H9 (cell line): ENCODE measurements at regions not wholly inside any gene's neighbourhood (a gene's known extent, or its start where the extent isn't known, plus 50 kb on each side); places are given as distances from the start of the nearest gene placed in this dataset.

Experiments
- DNase-seq: peaks from one replicate; pipeline ENCODE4 v3.0.0-alpha.2; 2017
- H2AFZ ChIP-seq: one replicate; pipeline ENCODE4 v1.6.1; 2013; ENCODE audit warnings: mild to moderate bottlenecking, low read length, control low read depth, moderate library complexity
- H2AK5ac ChIP-seq: 2 replicates; pipeline ENCODE4 v1.6.1; 2013; ENCODE audit warnings: low read length, control low read depth, mixed read lengths; ENCODE audit not compliant: insufficient read length
- H2BK120ac ChIP-seq: one replicate; pipeline ENCODE4 v1.6.1; 2013; ENCODE audit warnings: low read depth, mild to moderate bottlenecking, low read length, control low read depth, inconsistent platforms; ENCODE audit not compliant: poor library complexity, severe bottlenecking
- H2BK12ac ChIP-seq: 2 replicates; pipeline ENCODE4 v1.6.1; 2013; ENCODE audit warnings: low read length, control low read depth, mixed read lengths, low read depth; ENCODE audit not compliant: insufficient read length
- H2BK15ac ChIP-seq: 2 replicates; pipeline ENCODE4 v1.6.1; 2013; ENCODE audit warnings: low read depth, low read length, control low read depth
- H2BK20ac ChIP-seq: one replicate; pipeline ENCODE4 v1.6.1; 2013; ENCODE audit warnings: low read depth, mild to moderate bottlenecking, low read length, control low read depth, inconsistent platforms; ENCODE audit not compliant: poor library complexity, severe bottlenecking
- H2BK5ac ChIP-seq: 2 replicates; pipeline ENCODE4 v1.6.1; 2013; ENCODE audit warnings: low read length, control low read depth, mixed read lengths; ENCODE audit not compliant: insufficient read length
- H3K14ac ChIP-seq: 2 replicates; pipeline ENCODE4 v1.6.1; 2013; ENCODE audit warnings: low read length, control low read depth; ENCODE audit not compliant: insufficient read depth
- H3K18ac ChIP-seq: 2 replicates; pipeline ENCODE4 v1.6.1; 2013; ENCODE audit warnings: low read depth, mild to moderate bottlenecking, mixed read lengths, low read length, control low read depth; ENCODE audit not compliant: insufficient read length
- H3K23ac ChIP-seq: 2 replicates; pipeline ENCODE4 v1.6.1; 2013; ENCODE audit warnings: low read length, control low read depth, mixed read lengths, low read depth; ENCODE audit not compliant: insufficient read length
- H3K23me2 ChIP-seq: 2 replicates; pipeline ENCODE4 v1.6.1; 2013; ENCODE audit warnings: low read depth, mild to moderate bottlenecking, mixed read lengths, low read length, control low read depth; ENCODE audit not compliant: insufficient read length, poor library complexity, severe bottlenecking
- H3K27ac ChIP-seq: 2 replicates; pipeline ENCODE4 v1.5.1; 2013; ENCODE audit warnings: low read length, control low read depth, mixed read lengths, low read depth; ENCODE audit not compliant: insufficient read length
- H3K27me3 ChIP-seq: 2 replicates; pipeline ENCODE4 v1.6.1; 2013; ENCODE audit warnings: low read length, control low read depth, inconsistent platforms; ENCODE audit not compliant: insufficient read depth
- H3K4ac ChIP-seq: 2 replicates; pipeline ENCODE4 v1.6.1; 2013; ENCODE audit warnings: low read depth, mild to moderate bottlenecking, control low read depth, inconsistent platforms, low read length, moderate library complexity
- H3K4me1 ChIP-seq: 2 replicates; pipeline ENCODE4 v1.6.1; 2013; ENCODE audit warnings: low read length, control low read depth, inconsistent platforms; ENCODE audit not compliant: insufficient read depth
- H3K4me2 ChIP-seq: 2 replicates; pipeline ENCODE4 v1.6.1; 2013; ENCODE audit warnings: low read length, control low read depth, mixed read lengths; ENCODE audit not compliant: insufficient read length, insufficient read depth
- H3K56ac ChIP-seq: 2 replicates; pipeline ENCODE4 v1.6.1; 2013; ENCODE audit warnings: low read depth, mild to moderate bottlenecking, mixed read lengths, low read length, control low read depth; ENCODE audit not compliant: insufficient read length
- H3K79me1 ChIP-seq: 2 replicates; pipeline ENCODE4 v1.6.1; 2013; ENCODE audit warnings: low read depth, mild to moderate bottlenecking, moderate library complexity, low read length, control low read depth, inconsistent platforms; ENCODE audit not compliant: insufficient read depth, poor library complexity, severe bottlenecking
- H3K79me2 ChIP-seq: 2 replicates; pipeline ENCODE4 v1.6.1; 2013; ENCODE audit warnings: low read length, control low read depth, inconsistent platforms; ENCODE audit not compliant: insufficient read depth
- H3K9ac ChIP-seq: 2 replicates; pipeline ENCODE4 v1.6.1; 2013; ENCODE audit warnings: low read length, control low read depth, mixed read lengths; ENCODE audit not compliant: insufficient read length; ENCODE audit errors: extremely low read depth
- H3K9me3 ChIP-seq: one replicate; pipeline ENCODE4 v1.6.1; 2013; ENCODE audit warnings: low read depth, low read length, inconsistent platforms; ENCODE audit not compliant: control insufficient read depth
- H3T11ph ChIP-seq: one replicate; pipeline ENCODE4 v1.6.1; 2013; ENCODE audit warnings: mild to moderate bottlenecking, low read length, control low read depth, inconsistent platforms
- H4K20me1 ChIP-seq: one replicate; pipeline ENCODE4 v1.6.1; 2013; ENCODE audit not compliant: control insufficient read depth, insufficient read length, insufficient read depth
- H4K5ac ChIP-seq: 2 replicates; pipeline ENCODE4 v1.6.1; 2013; ENCODE audit warnings: low read depth, mild to moderate bottlenecking, mixed read lengths, low read length, control low read depth; ENCODE audit not compliant: insufficient read length
- H4K8ac ChIP-seq: replicated peaks from 2 replicates; pipeline ENCODE4 v1.6.1; 2013; ENCODE audit warnings: low read length, control low read depth, mixed read lengths, low read depth; ENCODE audit not compliant: insufficient read length
- H4K91ac ChIP-seq: 2 replicates; pipeline ENCODE4 v1.6.1; 2013; ENCODE audit warnings: low read depth, mild to moderate bottlenecking, moderate library complexity, mixed read lengths, low read length, control low read depth; ENCODE audit not compliant: insufficient read length
- H3K27ac Mint-ChIP-seq, 3 experiments: 2 replicates in 2 of 3; 3 replicates in 1 of 3; pipeline ENCODE4 v1.8.0; 2020 to 2021; ENCODE audit warnings: mixed read lengths in 3 of 3, mild to moderate bottlenecking in 1 of 3, moderate library complexity in 1 of 3
- H3K27me3 Mint-ChIP-seq: 2 replicates; pipeline ENCODE4 v1.8.0; 2021; ENCODE audit warnings: low read depth, mild to moderate bottlenecking, moderate library complexity, mixed read lengths
- H3K36me3 Mint-ChIP-seq, 3 experiments: 2 replicates in 2 of 3; 3 replicates in 1 of 3; pipeline ENCODE4 v1.8.0; 2020 to 2021; ENCODE audit warnings: low read depth in 3 of 3, mixed read lengths in 3 of 3; ENCODE audit not compliant: insufficient read depth in 1 of 3
- H3K4me1 Mint-ChIP-seq, 2 experiments: 2 replicates each; pipeline ENCODE4 v1.8.0; 2020; ENCODE audit warnings: mixed read lengths in 2 of 2
- H3K4me3 Mint-ChIP-seq, 2 experiments: 2 replicates in 1 of 2; 3 replicates in 1 of 2; pipeline ENCODE4 v1.8.0; 2020 to 2021; ENCODE audit warnings: mild to moderate bottlenecking in 2 of 2, mixed read lengths in 2 of 2, moderate library complexity in 1 of 2
- H3K9me3 Mint-ChIP-seq, 2 experiments: 2 replicates in 1 of 2; 3 replicates in 1 of 2; pipeline ENCODE4 v1.8.0; 2020; ENCODE audit warnings: mild to moderate bottlenecking in 2 of 2, mixed read lengths in 2 of 2, moderate library complexity in 1 of 2
- CTCF ChIP-seq: fragments of 200-600 bp; sonication (generic); conservative IDR thresholded peaks from 3 replicates; pipeline ENCODE4 v1.8.0; 2021; ENCODE audit warnings: antibody characterized with exemption, mild to moderate bottlenecking
- WGBS: extraction: QIAGEN DNeasy Blood & Tissue Kit; methylation state at CpG from one replicate; pipeline ENCODE4 v1.1.7; 2013; ENCODE audit warnings: missing lambda C conversion rate, low lambda C conversion rate, mixed read lengths; ENCODE audit not compliant: insufficient read length; ENCODE audit errors: extremely low coverage; 5-methylcytosine and 5-hydroxymethylcytosine counted together

GRCh38 chr4:119810001-119810400 lies 181.4 kb upstream of the PDE5A start:
- Histone ChIP-seq H4K8ac (no peak overlapping the region), H3K23ac (no peak overlapping the region), H4K20me1 (no peaks in the 10 kb centered on the region), H2BK15ac (no peak overlapping the region), H3K4me1 (peaks cover 2% of the 10 kb centered on the region; the same call in 1 of the 2 replicates), H2AK5ac (no peak overlapping the region), H4K5ac (no peak overlapping the region), H3K9ac (no peak overlapping the region), H3K27me3 (no peaks in the 10 kb centered on the region), H4K91ac (no peak overlapping the region), H2AFZ (no peak overlapping the region), H3K79me2 (no peaks in the 10 kb centered on the region), H2BK5ac (no peak overlapping the region), H3K4ac (no peak overlapping the region), H3K23me2 (no peaks in the 10 kb centered on the region), H3K14ac (no peak overlapping the region), H3K56ac (no peak overlapping the region), H3K4me2 (no peak overlapping the region), H3K79me1 (no peaks in the 10 kb centered on the region), H3T11ph (no peak overlapping the region), H2BK20ac (no peak overlapping the region), H3K9me3 (no peaks in the 10 kb centered on the region), H2BK120ac (no peak overlapping the region), H3K27ac (no peak overlapping the region), H2BK12ac (no peak overlapping the region), H3K18ac (no peak overlapping the region)
- no peak for TF ChIP-seq CTCF
- H3K27ac Mint-ChIP-seq = no peak overlapping the region
- no peaks in the 10 kb centered on the region; the same call in 1 of the 2 replicates for H3K27me3 Mint-ChIP-seq
- DNase-seq = no peak
- no CpG with 5 or more reads among the region's 1 CpG for WGBS
- no peak overlapping the region for H3K4me3 Mint-ChIP-seq
- H3K36me3 Mint-ChIP-seq = no peaks in the 10 kb centered on the region
- H3K4me1 Mint-ChIP-seq = peaks cover 3 to 4% of the 10 kb centered on the region in 2 experiments; a peak in 2 of 4 replicates
- no peaks in the 10 kb centered on the region for H3K9me3 Mint-ChIP-seq
